Activated CD8-positive, alpha-beta T cell treated with anti-CD3 and anti-CD28 coated beads for 36 hours (primary cell): ENCODE measurements at regions not wholly inside any gene's neighbourhood (a gene's known extent, or its start where the extent isn't known, plus 50 kb on each side); places are given as distances from the start of the nearest gene placed in this dataset.
"Not testable (repeated sequence)": the region's sequence is repeated elsewhere in the genome, so short reads cannot be mapped to it uniquely, and the experiment has no call there.

ENCODE experiments used
- ATAC-seq: fragments of 200-7000 bp; cut with Tn5 transposase; one replicate; pipeline ENCODE4 v1.10.0; 2021; ENCODE audit warnings: mild to moderate bottlenecking, moderate library complexity
- CTCF ChIA-PET: fragments of 350-600 bp; sonication (Branson Sonifier 250); formaldehyde crosslinking; loops from one replicate; lab custom pipeline; 2021; ENCODE audit warnings: antibody characterized with exemption; lab: Charles Lee
- POLR2A ChIA-PET: fragments of 350-600 bp; sonication (Branson Sonifier 250); formaldehyde crosslinking; loops from one replicate; lab custom pipeline; 2021; ENCODE audit warnings: antibody characterized with exemption; lab: Charles Lee
- DNase-seq: peaks from one replicate; pipeline ENCODE4 v3.0.0-alpha.2; 2020
- H3K27ac Mint-ChIP-seq: one replicate; pipeline ENCODE4 v1.8.0; 2021; ENCODE audit warnings: mild to moderate bottlenecking, mixed read lengths
- H3K27me3 Mint-ChIP-seq: one replicate; pipeline ENCODE4 v1.8.0; 2021; ENCODE audit warnings: mixed read lengths
- H3K36me3 Mint-ChIP-seq: one replicate; pipeline ENCODE4 v1.8.0; 2021; ENCODE audit warnings: low read depth, mixed read lengths
- H3K4me1 Mint-ChIP-seq: one replicate; pipeline ENCODE4 v1.8.0; 2021; ENCODE audit warnings: low read depth, mixed read lengths
- H3K4me3 Mint-ChIP-seq: one replicate; pipeline ENCODE4 v1.8.0; 2021; ENCODE audit warnings: mild to moderate bottlenecking, moderate library complexity, mixed read lengths
- H3K9me3 Mint-ChIP-seq: one replicate; pipeline ENCODE4 v1.8.0; 2021; ENCODE audit warnings: mixed read lengths
- CTCF ChIP-seq: fragments of 200-600 bp; IDR thresholded peaks from one replicate; pipeline ENCODE4 v1.8.0; 2022; ENCODE audit warnings: antibody characterized with exemption, mild to moderate bottlenecking
- intact Hi-C: fragments of 100-400 bp; cut with micrococcal nuclease; formaldehyde crosslinking; loops from one replicate; pipeline ENCODE4 v1.10.0; 2022

GRCh38 chr15:67947254-67948039 is 106.7 kb upstream of the PIAS1 start:
- peaks cover 13% of the 10 kb centered on the region for H3K4me1 Mint-ChIP-seq
- DNase-seq (no peak), ATAC-seq (no peak)
- no peaks in the 10 kb centered on the region for H3K36me3 Mint-ChIP-seq
- no peak overlapping the region for H3K27ac Mint-ChIP-seq
- TF ChIP-seq CTCF: no peak
- H3K9me3 Mint-ChIP-seq: no peaks in the 10 kb centered on the region
- no peaks in the 10 kb centered on the region for H3K27me3 Mint-ChIP-seq
- CTCF ChIA-PET: interaction anchor here (0.9 to 1.2 kb wide), 2 partner anchors 183 to 208 kb away, joined by 3 read pairs; no protein-coding TSS in a partner anchor
- POLR2A ChIA-PET: no interaction called here
- intact Hi-C loops: no loop called here
- no peak overlapping the region for H3K4me3 Mint-ChIP-seq

GRCh38 chr15:67948215-67948614 is 105.9 kb upstream of the PIAS1 start:
- Mint-ChIP-seq H3K9me3 (no peaks in the 10 kb centered on the region), H3K4me1 (peaks cover 13% of the 10 kb centered on the region), H3K27ac (no peak overlapping the region), H3K4me3 (no peak overlapping the region), H3K36me3 (no peaks in the 10 kb centered on the region), H3K27me3 (no peaks in the 10 kb centered on the region)
- intact Hi-C loops: no loop called here
- CTCF ChIA-PET: no interaction called here
- no peak for ATAC-seq
- POLR2A ChIA-PET: interaction anchor here (0.5 kb wide), 1 partner anchor 595 kb away, joined by 3 read pairs; no protein-coding TSS in a partner anchor
- no peak for TF ChIP-seq CTCF
- no peak for DNase-seq

GRCh38 chr15:67951187-67951586 is 102.9 kb upstream of the PIAS1 start:
- CTCF ChIA-PET, ATAC-seq, H3K4me3 Mint-ChIP-seq, POLR2A ChIA-PET, H3K27ac Mint-ChIP-seq, intact Hi-C loops, H3K4me1 Mint-ChIP-seq, H3K36me3 Mint-ChIP-seq, H3K27me3 Mint-ChIP-seq, H3K9me3 Mint-ChIP-seq, DNase-seq: not testable (repeated sequence)

- no peaks in the 10 kb centered on the region for H3K36me3 Mint-ChIP-seq
- intact Hi-C loops: no loop called here
- no peaks in the 10 kb centered on the region for H3K27me3 Mint-ChIP-seq
- ChIA-PET POLR2A (no interaction called here), CTCF (no interaction called here)
- ATAC-seq (no peak), DNase-seq (no peak)
- H3K27ac Mint-ChIP-seq: no peak overlapping the region
- H3K4me1 Mint-ChIP-seq: no peaks in the 10 kb centered on the region
- no peak for TF ChIP-seq CTCF
- no peak overlapping the region for H3K4me3 Mint-ChIP-seq
- H3K9me3 Mint-ChIP-seq: no peaks in the 10 kb centered on the region
These were observed 100.8 kb upstream of the PIAS1 start for GRCh38 chr15:67953299-67953698.

- CTCF ChIA-PET: no interaction called here
- Mint-ChIP-seq H3K4me3 (no peak overlapping the region), H3K9me3 (no peaks in the 10 kb centered on the region), H3K4me1 (no peaks in the 10 kb centered on the region), H3K27ac (no peak overlapping the region), H3K27me3 (peaks cover 6% of the 10 kb centered on the region), H3K36me3 (no peaks in the 10 kb centered on the region)
- no peak for TF ChIP-seq CTCF
- POLR2A ChIA-PET: no interaction called here
- ATAC-seq (no peak), DNase-seq (no peak)
- intact Hi-C loops: no loop called here
These were observed 98.9 kb upstream of the PIAS1 start for GRCh38 chr15:67955252-67955651.
